ENCODE measurements at regions not wholly inside any gene's neighbourhood (a gene's known extent, or its start where the extent isn't known, plus 50 kb on each side); places are given as distances from the start of the nearest gene placed in this dataset.

DNA sequence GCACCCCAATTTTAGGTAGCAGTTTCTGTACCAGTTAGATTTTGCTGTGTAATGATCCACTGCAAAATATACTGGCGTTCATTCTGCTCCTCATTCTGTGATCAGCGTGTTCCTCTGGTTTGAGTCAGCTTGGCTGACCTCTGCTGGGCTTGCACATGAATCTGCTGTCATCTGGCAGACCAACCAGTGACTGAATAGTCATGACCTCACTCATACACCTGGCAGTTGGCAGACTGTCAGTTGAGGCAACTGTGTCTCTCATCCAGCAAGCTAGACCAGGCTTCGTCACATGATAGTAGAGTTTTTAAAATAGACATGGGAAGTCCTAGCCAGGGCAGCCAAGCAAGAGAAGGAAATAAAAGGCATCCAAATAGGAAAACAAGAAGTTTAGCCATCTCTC lies 316.3 kb upstream of the LARGE1 start:
- Histone ChIP-seq H3K4me1 (ENCODE audit: low read depth) (no peaks in the 10 kb centered on the region), H3K36me3 (no peaks in the 10 kb centered on the region), H3K27ac (no peak overlapping the region), H3K4me3 (no peak overlapping the region), H3K27me3 (no peaks in the 10 kb centered on the region), H3K9me3 (ENCODE audit: low read depth) (no peaks in the 10 kb centered on the region)
- DNase-seq (ENCODE audit: low read depth in 1 of 2, low spot score in 1 of 2), result no peak
- TF ChIP-seq, protein P1, sequence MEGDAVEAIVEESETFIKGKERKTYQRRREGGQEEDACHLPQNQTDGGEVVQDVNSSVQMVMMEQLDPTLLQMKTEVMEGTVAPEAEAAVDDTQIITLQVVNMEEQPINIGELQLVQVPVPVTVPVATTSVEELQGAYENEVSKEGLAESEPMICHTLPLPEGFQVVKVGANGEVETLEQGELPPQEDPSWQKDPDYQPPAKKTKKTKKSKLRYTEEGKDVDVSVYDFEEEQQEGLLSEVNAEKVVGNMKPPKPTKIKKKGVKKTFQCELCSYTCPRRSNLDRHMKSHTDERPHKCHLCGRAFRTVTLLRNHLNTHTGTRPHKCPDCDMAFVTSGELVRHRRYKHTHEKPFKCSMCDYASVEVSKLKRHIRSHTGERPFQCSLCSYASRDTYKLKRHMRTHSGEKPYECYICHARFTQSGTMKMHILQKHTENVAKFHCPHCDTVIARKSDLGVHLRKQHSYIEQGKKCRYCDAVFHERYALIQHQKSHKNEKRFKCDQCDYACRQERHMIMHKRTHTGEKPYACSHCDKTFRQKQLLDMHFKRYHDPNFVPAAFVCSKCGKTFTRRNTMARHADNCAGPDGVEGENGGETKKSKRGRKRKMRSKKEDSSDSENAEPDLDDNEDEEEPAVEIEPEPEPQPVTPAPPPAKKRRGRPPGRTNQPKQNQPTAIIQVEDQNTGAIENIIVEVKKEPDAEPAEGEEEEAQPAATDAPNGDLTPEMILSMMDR (IDR thresholded peaks at IDR 0.05; ENCODE audit: low read depth, low read length), result no peak

DNA sequence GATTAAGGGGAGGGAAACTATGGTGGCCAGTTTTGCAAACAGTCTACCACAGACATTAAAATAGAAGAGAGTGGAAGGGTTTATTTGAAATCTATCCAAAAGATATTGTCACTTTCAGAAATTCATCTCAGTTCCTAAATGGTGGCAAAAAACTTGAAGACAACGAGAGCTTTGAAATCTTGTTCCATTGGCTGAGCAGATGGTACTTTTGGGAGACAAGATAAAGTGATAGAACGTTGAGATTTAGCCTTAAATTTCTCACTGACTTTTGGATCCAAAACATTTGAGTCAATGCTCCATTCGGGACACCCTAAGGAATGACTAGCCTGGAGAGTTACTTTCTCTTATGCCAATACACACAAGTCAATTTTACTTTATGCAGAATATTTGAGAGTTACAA lies 319.1 kb upstream of the LARGE1 start:
- no peaks in the 10 kb centered on the region for H3K9me3 ChIP-seq (ENCODE audit: low read depth)
- no peak overlapping the region for H3K4me3 ChIP-seq
- no peaks in the 10 kb centered on the region for H3K27me3 ChIP-seq
- no peak for DNase-seq (ENCODE audit: low read depth in 1 of 2, low spot score in 1 of 2)
- H3K4me1 ChIP-seq (ENCODE audit: low read depth), result no peaks in the 10 kb centered on the region
- TF ChIP-seq, protein P1 (IDR thresholded peaks at IDR 0.05; ENCODE audit: low read depth, low read length), result no peak
- no peak overlapping the region for H3K27ac ChIP-seq
- no peaks in the 10 kb centered on the region for H3K36me3 ChIP-seq

DNA sequence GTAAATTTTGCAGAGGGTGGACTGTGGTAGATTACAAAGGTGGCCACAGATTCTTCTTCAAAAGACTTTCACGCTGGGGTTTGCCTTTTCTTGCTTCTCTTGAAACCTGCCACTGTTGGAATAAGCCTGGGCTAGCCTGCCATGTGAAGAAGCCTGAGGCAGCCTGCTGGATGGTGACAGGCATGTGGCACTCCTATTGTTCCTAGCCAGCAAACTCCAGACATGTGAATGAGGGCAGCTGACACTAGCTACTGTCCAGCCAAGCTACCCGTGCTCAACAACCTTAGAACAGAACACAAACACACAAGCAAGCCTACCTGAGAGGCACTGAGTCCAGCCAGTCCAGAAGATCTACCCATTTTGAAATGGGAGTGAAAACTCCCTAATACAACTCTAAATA lies 322.7 kb upstream of the LARGE1 start:
- H3K36me3 ChIP-seq, result no peaks in the 10 kb centered on the region
- no peak overlapping the region for H3K4me3 ChIP-seq
- TF ChIP-seq, protein P1 (IDR thresholded peaks at IDR 0.05; ENCODE audit: low read depth, low read length), result no peak
- no peaks in the 10 kb centered on the region for H3K27me3 ChIP-seq
- H3K4me1 ChIP-seq (ENCODE audit: low read depth), result no peaks in the 10 kb centered on the region
- no peak for DNase-seq (ENCODE audit: low read depth in 1 of 2, low spot score in 1 of 2)
- H3K9me3 ChIP-seq (ENCODE audit: low read depth), result no peaks in the 10 kb centered on the region
- no peak overlapping the region for H3K27ac ChIP-seq

DNA sequence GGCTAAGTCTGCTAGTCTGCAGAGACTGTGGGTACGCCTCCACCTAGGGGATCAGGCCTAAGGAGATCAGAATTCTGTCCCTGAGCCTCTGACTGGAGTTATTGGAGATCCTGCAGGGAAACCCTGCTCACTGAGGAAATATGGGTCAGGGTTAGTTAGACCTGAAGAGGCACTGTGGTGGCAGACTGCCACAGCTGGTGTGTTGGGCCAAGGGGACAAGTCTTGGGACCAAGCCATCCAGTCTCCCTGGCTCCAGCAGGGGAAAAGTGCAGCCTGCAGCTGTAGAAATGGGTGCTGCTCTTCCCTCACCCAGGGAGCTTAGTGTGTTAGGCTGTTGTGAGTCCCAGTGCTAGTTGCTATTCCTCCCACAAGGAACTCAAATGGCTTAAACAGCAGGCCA lies 334.8 kb upstream of the LARGE1 start:
- TF ChIP-seq, protein P1 (IDR thresholded peaks at IDR 0.05; ENCODE audit: low read depth, low read length), result no peak
- no peak overlapping the region for H3K4me3 ChIP-seq
- no peak overlapping the region for H3K27ac ChIP-seq
- no peaks in the 10 kb centered on the region for H3K4me1 ChIP-seq (ENCODE audit: low read depth)
- H3K36me3 ChIP-seq, result no peaks in the 10 kb centered on the region
- DNase-seq (ENCODE audit: low read depth in 1 of 2, low spot score in 1 of 2), result no peak
- H3K27me3 ChIP-seq, result no peaks in the 10 kb centered on the region
- H3K9me3 ChIP-seq (ENCODE audit: low read depth), result no peaks in the 10 kb centered on the region

DNA sequence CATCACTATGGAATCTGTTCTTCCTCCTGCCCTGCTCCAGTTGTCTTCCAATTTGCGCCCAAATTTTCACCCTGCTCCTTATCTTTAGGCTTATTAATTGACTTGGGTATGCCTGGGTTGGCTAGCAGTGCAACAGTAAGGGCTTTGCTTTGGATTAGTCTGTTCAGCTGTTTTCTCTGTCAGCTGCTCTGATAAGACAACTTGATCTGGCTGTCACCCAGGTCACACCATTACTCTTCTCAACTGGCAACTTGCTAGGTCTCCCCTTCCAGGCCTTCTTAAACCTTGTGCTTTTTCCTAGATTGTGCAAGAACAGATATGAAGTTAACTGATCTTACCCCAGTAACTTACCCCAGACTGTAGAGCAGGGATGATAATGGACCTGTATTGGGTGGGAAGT lies 357.8 kb upstream of the LARGE1 start:
- peak in 1 of 2 donors; percentile 28 for DNase-seq (ENCODE audit: low read depth in 1 of 2, low spot score in 1 of 2)
- Histone ChIP-seq H3K36me3 (no peaks in the 10 kb centered on the region), H3K4me1 (ENCODE audit: low read depth) (peaks cover 15% of the 10 kb centered on the region), H3K27ac (no peak overlapping the region), H3K27me3 (no peaks in the 10 kb centered on the region), H3K4me3 (no peak overlapping the region), H3K9me3 (ENCODE audit: low read depth) (no peaks in the 10 kb centered on the region)
- TF ChIP-seq, protein P1 (IDR thresholded peaks at IDR 0.05; ENCODE audit: low read depth, low read length), result no peak

DNA sequence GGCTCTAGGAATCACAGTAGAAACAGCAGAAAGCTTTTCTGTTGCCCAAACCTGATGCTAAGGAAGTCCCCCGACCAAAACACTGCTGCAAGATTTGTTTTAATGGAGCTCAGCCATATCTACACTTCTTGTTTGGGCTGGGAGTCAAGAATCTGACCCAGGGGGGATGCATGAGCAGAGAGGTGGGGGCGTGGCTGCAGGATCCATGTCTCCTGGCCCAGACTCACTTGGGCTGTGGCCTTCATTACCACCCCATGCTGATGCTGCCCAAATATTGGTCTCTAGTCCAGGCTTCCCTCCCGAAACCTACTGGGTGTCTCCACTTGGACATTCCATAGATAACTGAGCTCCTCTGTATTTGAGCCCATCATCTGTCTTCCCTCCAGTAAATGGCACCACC lies 361.5 kb upstream of the LARGE1 start:
- Histone ChIP-seq H3K4me3 (no peak overlapping the region), H3K9me3 (ENCODE audit: low read depth) (no peaks in the 10 kb centered on the region), H3K4me1 (ENCODE audit: low read depth) (peaks cover 30% of the 10 kb centered on the region), H3K27ac (no peak overlapping the region), H3K27me3 (no peaks in the 10 kb centered on the region), H3K36me3 (no peaks in the 10 kb centered on the region)
- TF ChIP-seq, protein P1 (IDR thresholded peaks at IDR 0.05; ENCODE audit: low read depth, low read length), result no peak
- DNase-seq (ENCODE audit: low read depth in 1 of 2, low spot score in 1 of 2), result no peak
